ENCODE measurements at regions not wholly inside any gene's neighbourhood (a gene's known extent, or its start where the extent isn't known, plus 50 kb on each side); places are given as distances from the start of the nearest gene placed in this dataset.

GRCh38 chr10:44320756-44321155 lies 64.1 kb downstream of the CXCL12 start:
- TF ChIP-seq CTCF (IDR thresholded peaks at IDR 0.05) (no peak), POLR2AphosphoS5 (IDR thresholded peaks at IDR 0.05) (no peak)
